GM18868 (cell line): ENCODE measurements at regions not wholly inside any gene's neighbourhood (a gene's known extent, or its start where the extent isn't known, plus 50 kb on each side); places are given as distances from the start of the nearest gene placed in this dataset.
"Not testable (repeated sequence)": the region's sequence is repeated elsewhere in the genome, so short reads cannot be mapped to it uniquely, and the experiment has no call there.

Experiments used
- ATAC-seq: cut with Tn5 transposase; IDR thresholded peaks from one replicate; pipeline ENCODE4 v1.9.1; 2021; ENCODE audit warnings: mild to moderate bottlenecking, moderate library complexity; ENCODE audit not compliant: unreplicated experiment

DNA sequence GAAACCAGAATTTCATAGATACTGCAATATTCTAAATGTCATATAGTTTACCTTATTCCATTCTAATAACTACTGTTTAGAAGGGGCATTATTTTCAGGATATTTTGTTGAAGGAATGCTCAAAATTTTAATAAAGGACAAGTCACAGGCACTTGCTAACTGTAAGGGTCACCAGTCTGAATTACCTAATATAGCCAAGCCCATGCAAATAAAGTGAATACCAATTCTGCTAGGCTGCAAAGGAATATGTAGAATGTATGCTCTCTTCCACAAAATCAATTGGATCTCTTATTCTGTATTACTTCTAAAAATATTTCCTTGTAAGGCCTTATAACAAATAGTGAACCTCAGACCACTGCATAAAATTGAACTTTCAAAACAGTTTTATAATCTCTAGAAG, 52.3 kb upstream of the FAT4 start:
- ATAC-seq, result no peak

DNA sequence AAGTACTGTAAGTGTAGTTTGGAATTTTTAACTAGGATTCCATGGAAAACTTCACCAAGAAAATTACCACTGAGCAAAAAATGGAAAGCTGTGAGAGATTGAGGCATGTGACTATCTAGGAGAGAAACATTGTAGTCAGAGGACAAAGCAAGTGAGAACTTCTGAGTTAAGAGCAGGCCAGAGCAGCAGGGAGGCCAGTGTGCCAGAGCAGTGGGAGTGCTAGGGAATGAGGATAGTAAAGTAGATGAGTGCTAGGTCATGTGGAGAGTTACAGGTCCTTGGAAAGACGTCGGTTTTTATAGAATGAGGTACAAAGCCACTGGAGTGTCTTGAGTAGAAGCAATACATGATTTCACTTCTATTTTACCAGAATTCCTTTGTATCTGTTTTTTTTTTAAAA, 52.7 kb upstream of the FAT4 start:
- no peak for ATAC-seq

DNA sequence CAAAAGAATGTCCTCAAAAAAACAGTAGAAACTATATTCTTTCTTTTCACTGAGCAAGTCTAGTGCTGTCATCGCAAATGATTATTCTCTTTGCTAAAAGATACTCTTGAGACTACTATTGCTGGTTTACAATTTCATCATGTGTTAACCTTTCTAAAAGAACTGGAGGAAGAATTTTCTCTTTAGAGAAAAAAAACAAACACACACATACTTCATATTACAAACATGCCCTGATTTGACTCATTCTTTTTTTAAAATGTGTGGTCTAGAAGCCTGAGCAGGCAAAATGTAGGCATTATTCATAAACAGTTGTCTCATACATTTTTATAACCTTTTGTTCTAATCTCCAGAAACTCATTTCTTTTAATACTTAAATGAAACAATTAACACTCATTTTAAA, 60.6 kb upstream of the FAT4 start:
- ATAC-seq, result no peak

DNA sequence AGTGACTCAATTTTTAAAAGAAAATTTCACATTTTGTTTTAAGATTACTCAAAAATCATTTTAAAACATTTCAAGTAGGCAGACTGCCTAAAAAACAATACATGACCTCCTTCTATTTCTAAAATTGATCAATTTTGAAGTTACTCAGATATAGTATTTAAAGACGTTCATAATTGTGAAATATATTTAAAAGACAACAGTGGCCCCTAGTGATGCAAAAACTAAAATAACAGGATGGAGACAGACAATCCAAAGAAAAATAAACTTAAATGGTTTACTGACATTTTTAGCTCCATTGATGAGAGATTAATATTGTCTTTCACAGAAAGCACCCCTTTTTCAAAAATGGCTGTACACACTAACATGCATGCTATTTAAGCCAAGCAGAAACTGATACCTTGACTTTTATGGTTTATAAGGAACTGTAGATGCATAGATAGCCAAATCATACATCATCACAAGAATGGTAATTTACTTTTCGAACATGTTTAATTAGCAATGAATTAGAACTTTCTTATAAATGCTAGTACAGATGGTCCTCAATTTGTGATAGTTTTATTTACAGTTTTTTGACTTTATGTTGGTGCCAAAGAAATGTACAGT, 69.8 kb upstream of the FAT4 start:
- no peak for ATAC-seq

DNA sequence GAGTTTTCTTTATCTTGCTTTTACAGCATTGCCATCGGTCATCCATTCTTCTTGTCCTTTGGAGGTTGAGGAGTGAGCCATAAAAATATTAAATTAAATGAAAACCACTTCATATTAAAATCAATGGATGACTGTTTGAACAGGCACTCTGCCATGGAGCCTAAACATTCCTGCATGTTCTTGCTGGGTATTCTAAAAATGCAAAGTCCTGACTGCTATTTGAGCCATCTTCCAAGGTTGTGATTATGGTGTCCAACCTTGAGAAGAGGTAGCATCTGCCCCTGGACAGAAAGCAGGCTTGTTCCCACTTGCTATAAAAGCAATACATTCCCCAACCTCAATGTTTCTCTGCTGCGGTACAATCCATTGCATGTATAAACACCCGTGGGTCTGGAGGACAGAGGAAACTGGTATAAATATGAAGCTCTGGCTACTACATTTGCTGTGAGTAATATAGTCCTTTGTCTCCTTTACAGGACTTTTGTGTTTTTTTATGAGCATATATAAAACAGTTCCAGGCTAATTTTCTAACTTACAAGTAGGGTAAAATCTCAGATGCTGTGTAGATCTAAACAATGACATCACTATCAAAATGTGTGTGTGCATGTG, 70.9 kb upstream of the FAT4 start:
- no peak for ATAC-seq

DNA sequence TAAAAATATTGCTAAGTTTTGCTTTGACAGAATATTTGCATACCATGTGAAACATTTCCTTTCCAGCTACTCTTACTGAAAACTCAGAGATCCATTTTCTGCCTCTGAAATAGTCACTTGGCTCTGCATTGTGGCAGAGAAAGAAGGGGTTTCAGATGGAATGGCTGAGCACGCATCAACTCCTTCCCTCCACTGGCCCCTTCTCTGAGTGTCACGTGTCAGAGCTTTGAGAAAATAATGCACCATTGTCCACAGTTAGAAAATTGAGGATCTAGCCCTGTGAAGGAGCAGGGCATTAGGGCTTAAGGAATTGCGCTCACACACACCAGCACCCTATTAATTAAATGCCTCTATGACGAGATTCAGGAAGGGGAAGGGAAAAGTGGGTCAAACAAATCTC, 78.8 kb upstream of the FAT4 start:
- ATAC-seq, result no peak

DNA sequence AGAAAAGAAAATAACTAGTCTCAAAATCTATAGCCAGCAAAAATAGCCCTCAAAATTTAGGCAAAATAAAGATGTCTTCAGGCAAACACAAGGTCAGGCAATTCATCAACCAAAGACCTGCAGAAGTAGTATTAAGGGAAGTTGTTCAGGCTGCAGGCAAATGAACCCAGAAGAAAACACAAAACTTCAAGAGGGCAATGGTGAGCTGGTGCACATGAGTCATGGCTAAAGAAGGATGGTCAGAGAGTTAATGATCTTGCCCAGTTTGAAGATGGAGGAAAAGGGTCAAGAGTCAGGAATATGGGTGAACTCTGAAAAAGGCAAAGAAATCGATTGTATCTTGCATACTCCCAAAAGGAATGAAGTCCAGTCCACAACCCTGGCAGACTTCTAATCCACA, 83.1 kb upstream of the FAT4 start:
- ATAC-seq, result no peak

DNA sequence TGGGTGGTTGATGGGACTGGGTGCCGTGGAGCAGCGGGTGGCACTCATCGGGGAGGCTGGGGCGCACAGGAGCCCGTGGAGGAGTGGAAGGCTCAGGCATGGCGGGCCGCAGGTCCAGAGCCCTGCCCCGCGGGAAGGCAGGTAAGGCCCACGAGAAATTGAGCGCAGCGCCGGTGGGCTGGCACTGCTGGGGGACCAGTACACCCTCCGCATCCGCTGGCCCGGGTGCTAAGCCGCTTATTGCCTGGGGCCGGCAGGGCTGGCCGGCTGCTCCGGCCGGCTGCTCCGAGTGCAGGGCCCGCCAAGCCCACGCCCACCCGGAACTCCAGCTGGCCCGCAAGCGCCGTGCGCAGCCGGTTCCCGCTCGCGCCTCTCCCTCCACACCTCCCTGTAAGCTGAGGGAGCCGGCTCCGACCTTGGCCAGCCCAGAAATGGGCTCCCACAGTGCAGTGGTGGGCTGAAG, 85.1 kb upstream of the FAT4 start:
- ATAC-seq, result no peak

DNA sequence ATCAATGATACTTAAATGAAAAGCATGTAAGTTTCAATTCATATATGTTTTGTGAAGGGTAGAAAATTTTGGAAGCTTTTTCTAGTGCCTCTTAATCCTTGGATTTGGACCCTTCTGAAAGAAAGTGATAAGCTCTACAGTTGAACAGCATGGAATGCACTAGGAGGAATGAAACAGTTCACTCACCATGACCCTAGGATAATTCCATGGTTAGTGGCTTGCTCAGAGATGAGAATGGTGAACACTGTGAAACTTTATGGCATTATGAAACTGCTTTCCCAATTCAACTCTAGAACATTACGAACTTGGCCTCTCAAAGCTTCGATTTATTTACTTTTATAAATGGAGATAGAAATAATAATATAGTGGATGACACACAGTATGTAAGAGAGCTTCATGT, 88.9 kb upstream of the FAT4 start:
- ATAC-seq, result no peak

DNA sequence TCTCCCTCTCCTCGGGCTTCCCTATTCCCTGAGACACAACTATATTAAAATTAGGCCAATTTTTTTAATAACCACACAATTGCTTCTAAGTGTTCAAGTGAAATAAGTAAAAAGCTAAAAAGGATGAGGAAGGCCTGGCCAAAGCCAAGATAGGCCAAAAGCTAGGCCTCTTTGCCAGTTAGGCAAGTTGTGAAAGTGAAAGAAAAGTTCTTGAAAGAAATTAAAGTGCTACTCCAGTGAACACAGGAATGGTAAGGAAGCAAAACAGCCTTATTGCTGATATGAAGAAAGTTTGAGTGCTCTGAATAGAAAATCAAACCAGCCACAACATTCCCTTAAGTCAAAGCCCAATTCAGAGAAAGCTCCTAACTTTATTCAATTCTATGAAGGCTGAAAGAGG, 114.2 kb upstream of the FAT4 start:
- ATAC-seq, result no peak

DNA sequence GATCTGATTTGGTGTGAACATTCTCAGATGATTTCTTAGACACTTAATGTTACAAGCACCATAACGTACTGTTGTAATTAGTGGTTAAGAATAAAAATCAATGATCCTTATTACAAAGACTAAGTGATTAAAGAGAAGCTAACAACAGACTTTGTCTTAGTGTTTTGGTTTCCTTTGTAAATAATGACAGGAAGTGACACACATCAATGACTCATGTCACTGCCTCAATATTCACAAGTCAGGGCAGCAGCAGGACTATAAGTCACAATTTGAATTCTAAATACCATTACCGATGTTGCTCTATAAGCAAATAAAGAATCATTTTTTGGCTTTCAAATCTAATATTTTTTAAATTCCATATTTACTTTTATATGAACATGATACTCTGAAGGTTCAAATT, 115.8 kb upstream of the FAT4 start:
- ATAC-seq, result no peak

DNA sequence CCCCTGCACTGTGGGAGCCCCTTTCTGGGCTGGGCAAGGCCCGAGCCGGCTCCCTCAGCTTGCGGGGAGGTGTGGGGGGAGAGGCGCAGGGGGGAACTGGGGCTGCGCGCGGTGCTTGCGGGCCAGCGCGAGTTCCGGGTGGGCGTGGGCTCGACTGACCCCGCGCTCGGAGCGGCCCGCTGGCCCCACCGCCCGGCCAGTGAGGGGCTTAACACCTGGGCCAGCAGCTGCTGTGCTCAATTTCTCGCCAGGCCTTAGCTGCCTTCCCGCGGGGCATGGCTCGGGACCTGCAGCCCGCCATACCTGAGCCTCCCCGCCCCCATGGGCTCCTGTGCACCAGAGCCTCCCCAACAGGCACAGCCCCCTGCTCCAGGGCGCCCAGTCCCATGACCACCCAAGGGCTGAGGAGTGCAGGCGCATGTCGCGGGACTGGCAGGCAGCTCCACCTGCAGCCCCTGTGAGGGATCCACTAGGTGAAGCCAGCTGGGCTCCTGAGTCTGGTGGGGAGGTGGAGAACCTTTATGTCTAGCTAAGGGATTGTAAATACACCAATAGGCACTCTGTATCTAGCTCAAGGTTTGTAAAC, 122.8 kb upstream of the FAT4 start:
- not testable (repeated sequence) for ATAC-seq

DNA sequence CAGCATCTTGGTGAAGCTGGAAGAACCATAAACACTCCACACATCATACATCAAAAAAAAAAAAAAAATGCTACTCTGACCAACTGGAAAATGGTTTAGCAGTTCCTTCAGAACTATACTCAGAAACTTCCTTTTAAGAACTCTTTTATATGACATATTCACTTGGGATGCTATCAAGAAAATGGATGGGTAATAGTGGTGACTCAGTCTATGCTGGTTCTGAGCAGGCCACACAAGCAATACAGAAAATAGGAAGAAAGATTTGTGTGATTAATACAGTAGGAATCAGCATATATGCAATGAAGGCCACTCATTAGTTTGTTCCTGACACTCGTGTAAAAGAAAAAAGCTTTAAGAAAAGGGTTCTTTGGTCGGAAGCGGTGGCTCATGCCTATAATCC, 123.5 kb upstream of the FAT4 start:
- ATAC-seq, result no peak

DNA sequence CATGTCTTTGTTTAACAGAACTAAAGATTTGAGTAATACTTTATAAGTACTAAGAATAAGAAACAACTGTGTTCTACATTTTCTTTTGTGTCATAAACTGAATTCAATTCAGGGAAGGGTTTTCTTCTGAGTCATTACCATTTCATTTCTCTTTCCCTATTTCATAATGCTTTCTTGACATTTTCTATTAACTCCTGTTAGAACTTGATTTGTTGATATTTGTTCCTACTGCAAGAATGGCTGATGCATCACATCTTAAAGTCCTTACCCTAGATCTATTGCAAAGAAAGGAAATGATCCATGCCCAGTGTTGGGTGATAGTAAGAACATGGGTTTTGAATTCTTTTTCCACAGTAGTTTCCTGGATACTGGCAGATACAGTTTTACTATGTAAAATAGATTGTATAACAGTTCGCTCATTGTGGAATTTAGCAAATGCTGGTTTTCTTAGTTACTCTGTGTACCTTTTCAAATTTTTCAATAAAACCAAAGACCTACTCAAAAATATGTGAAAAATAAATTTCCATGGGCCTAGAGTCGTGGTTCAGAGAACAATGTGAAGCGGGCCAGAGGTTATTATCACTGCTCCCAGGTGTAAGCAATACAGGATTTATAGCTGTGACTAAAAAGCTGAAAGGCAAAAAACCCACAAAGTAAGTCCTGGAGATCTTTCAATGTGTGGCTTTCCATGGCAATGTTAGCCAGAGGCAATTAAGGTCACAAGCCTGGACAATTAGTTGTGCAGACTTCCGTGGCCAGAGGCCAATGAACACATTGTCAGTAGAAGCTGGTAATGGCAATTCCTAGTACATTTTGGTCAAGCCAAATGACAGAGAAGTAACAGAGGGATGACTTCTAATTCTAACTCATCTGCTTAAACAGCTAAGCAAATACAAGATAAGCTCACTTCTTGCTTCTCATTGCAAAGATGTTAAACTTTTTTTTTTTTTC, 127.3 kb upstream of the FAT4 start:
- no peak for ATAC-seq

DNA sequence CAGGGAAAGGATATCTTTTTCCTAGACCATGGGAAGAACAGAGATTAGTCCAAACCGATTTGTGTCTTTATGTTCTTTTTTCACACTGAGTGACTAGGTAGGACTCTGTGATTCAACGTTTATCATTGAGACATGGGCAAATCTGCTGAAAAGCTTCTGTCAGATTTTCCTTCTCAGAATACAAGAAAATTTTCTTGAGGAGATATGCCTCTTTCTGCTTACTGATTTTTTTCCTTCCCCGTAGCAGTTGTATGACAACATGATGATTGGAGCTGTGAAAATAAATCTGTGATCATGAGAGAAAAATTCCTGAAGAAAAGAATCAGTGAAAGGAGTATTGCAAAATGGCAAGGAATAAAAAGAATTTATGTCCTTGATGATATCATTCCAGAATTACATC, 130.6 kb upstream of the FAT4 start:
- ATAC-seq, result no peak

DNA sequence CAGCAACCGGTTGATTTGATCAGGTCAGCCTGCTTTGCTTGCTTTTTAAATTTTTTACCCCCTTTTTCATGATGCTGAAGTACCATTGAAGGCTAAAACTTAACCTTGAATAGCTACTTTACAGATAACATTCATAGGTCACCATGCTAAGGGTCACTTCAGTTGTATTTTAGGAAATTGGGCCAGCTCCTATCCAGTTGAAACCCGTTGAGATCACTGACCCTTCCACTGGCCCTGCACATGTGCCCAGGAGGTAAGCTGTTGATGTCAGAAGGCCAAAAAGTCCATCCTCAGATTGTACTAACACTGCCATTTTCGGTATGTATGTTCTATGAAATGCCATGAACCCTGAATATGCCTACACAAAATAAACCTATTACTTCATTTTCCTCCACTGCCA, 133.0 kb upstream of the FAT4 start:
- ATAC-seq, result no peak

DNA sequence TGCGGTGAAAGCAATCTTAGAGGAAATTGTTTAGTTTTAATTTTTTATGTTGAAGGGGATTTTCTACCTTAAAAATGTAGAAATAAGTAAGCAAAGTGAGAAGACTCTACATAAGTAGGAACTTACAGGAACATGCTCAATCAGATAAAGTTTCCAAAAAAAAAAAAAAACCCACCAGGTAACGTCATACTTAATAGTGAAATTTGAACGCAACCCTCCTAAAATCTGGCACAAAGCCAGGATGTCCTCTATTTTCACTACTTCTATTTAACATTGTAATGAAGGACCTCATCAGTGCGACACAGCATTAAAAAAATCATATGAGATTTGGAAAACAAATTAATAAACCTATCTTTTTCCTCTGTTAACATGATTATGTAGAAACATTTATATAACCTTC, 135.0 kb upstream of the FAT4 start:
- ATAC-seq, result no peak

DNA sequence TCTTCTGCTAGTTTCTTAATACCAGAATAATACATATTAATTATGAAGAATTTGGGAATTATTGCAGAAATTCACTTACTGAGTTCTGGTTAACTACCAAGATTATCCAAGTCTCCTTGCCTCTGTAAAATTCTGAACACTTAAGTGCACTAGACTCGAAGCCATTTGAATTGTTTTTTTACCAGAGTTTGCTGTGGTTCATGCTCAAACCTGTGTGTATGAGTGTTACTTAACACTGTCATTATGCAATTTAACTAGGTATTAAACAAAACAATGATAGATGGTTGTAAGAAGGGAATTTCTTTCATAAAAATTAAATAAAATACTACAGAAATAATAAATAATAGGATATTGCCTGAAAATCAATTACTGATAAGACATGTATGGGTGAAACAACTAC, 145.6 kb upstream of the FAT4 start:
- ATAC-seq, result no peak

DNA sequence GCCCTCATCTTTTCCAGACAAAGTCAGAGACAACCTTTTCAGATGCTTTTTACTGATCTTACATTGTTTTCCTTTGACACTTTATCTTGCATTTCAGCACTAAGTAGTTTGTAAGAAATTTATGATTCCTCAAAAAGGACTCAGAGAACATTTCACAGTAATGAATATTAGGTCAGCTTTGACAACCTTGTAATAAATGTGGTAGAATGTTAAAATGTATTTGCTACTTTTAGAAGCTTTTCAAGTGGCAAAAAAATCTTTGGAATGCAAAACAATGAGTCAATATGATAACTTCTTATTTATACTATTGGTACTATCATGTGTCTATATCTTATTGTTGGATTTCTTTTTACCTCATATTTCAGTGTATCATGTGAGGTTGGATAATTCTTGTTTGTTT, 146.2 kb upstream of the FAT4 start:
- ATAC-seq, result no peak

DNA sequence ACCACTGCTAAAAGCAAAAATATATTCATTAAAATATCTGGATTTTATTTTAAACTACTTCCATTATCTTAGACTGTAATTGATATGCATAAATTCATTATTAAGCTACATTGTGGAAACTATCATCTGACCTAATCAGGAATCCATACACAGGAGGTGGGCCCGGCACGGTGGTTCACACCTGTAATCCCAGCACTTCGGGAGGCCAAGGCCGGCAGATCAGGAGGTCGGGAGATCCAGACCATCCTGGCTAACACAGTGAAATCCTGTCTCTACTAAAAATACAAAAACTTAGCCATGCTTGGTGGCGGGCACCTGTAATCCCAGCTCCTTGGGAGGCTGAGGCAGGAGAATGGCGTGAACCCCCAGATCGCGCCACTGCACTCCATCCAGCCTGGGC, 148.7 kb upstream of the FAT4 start:
- not testable (repeated sequence) for ATAC-seq

DNA sequence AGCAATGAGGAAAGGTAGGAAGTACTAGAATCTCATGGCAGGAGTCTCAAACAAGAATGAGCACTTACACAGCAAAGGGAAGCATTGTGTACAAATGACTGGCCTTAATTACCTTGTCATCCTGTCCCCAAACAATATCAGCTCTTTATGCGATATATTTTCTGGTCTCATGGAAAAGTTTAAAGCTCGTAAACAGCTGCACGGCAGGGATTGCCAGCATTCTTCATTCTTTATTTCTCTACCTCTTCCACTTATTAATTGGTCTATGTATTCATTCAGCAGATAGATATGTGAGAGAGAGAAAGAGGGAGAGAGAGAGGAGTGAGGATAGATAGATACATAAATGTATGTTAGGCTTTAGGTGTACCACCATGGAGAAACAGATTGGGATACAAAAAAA, 155.8 kb upstream of the FAT4 start:
- no peak for ATAC-seq

DNA sequence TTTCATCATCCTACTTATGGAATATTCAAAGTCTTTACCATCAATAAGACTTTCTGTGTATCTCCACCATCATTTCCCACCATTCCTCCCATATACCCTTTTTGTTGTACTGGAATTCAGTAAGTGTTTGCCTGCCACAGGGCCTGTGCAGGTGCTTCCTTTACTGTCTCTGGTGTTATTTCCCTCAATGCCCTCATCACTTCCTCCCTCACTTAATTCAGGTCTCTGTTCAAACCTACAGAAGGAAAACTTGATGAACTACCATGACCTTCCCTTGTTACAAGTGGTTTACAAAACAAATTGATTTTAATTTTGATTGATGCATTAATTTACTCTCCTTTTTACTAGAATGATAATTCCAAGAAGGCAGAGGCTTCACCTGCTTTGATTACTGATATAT, 159.5 kb upstream of the FAT4 start:
- ATAC-seq, result no peak
